Cardiac septum (tissue), 1 donor: ENCODE measurements at regions not wholly inside any gene's neighbourhood (a gene's known extent, or its start where the extent isn't known, plus 50 kb on each side); places are given as distances from the start of the nearest gene placed in this dataset.
"Not testable (repeated sequence)": the region's sequence is repeated elsewhere in the genome, so short reads cannot be mapped to it uniquely, and the experiment has no call there.

ENCODE experiments used
- DNase-seq: peaks from one replicate; pipeline ENCODE4 v3.0.0-alpha.2; 2020; ENCODE audit warnings: low spot score
- intact Hi-C: fragments of 100-400 bp; cut with DNase I; formaldehyde crosslinking; loops from one replicate; pipeline ENCODE4 v1.14.0; 2022
- donor health status: DM: no; HTN: no; CAD: no.

DNA sequence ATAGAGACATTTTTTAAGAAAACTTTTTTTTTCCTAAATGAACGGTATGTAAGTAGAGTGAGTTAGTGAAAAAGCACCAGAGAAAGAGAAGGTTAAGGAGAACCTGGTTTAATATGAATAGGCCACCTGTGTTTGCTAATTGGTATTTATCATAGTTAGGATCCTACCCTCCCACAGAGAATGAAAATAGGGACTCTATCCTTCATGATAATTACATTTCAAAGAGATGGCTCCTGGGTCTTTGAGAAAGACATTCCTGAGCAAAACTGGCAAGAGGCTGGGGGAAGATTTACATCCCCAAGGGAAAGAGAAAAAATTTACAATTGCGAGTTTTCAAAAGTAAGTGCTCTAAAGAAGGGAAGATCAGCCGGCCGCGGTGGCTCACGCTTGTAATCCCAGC lies 1284.5 kb downstream of the SLITRK1 start:
- no peak for DNase-seq
- intact Hi-C loops = no loop called here

- intact Hi-C loops = no loop called here
- DNase-seq = no peak
Measured at GRCh38 chr13:82593239-82593638, 1289.0 kb downstream of the SLITRK1 start.

GRCh38 chr13:82571653-82572052 lies 1310.6 kb downstream of the SLITRK1 start:
- intact Hi-C loops = no loop called here
- DNase-seq = no peak

GRCh38 chr13:82569581-82569980 lies 1312.7 kb downstream of the SLITRK1 start:
- intact Hi-C loops = no loop called here
- no peak for DNase-seq

DNA sequence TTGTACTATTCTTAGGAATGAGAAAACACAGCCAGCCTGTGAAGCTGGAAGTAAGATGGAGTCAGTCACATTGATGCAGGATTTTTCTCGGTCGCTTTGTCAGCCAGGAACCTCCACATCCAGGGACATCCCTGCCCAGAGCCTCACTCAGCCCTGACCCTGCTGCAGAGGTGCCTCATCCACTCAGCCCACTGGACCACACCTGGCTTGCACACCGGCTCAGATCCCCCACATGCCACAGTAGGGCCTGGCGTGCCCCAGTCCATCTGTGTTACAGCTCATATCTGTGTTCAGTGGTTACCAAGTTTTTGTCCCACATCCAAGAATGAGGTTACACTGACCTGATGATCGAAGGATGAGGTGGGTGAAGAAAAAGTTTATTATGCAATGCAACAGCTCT lies 1315.4 kb downstream of the SLITRK1 start:
- intact Hi-C loops = no loop called here

DNA sequence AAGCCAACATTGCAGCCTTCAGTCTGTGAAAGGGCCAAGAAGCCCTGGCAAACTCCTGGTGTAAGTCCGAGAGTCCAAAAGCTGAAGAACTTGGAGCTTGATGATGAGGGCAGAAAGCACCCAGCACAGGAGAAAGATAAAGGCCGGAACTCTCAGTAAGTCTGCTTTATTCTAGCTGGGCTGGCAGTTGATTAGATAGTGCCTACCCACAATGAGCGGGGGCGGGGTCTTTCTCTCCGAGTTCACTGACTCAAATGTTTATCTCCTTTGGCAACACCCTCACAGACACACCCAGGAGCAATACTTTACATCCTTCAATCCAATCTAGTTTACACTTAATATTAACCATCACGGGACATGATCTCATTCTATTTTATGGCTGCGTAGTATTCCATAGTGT lies 1317.1 kb downstream of the SLITRK1 start:
- DNase-seq = no peak
- intact Hi-C loops = no loop called here

More for the DNA sequence above, 1315.4 kb downstream of the SLITRK1 start:
- DNase-seq = no peak

GRCh38 chr13:82560889-82561288 lies 1321.4 kb downstream of the SLITRK1 start:
- no peak for DNase-seq
- intact Hi-C loops = no loop called here

GRCh38 chr13:82522872-82523271 lies 1359.4 kb downstream of the SLITRK1 start:
- intact Hi-C loops = no loop called here

GRCh38 chr13:82506805-82507414 lies 1375.4 kb downstream of the SLITRK1 start:
- intact Hi-C loops = no loop called here
- no peak for DNase-seq

More at GRCh38 chr13:82522872-82523271, 1359.4 kb downstream of the SLITRK1 start:
- no peak for DNase-seq

DNA sequence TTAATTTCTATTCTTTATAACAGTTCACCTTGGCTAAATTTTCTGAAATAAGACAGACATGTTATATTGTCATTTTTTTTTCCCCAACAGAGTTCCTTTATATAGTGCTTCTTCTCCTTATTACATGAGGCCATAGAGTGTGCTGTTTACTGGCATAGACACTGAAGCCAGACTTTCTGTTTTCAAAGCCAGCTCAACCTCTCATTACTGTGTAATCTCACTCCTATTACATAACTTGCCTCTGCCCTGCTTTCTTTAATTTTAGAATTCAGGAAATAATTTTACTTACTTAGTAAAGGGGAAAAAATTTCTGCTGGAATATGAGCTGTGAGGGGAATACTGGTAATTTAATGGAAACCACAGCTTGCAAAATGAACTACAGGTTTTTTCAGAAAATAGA lies 1380.4 kb downstream of the SLITRK1 start:
- intact Hi-C loops = no loop called here
- no peak for DNase-seq

DNA sequence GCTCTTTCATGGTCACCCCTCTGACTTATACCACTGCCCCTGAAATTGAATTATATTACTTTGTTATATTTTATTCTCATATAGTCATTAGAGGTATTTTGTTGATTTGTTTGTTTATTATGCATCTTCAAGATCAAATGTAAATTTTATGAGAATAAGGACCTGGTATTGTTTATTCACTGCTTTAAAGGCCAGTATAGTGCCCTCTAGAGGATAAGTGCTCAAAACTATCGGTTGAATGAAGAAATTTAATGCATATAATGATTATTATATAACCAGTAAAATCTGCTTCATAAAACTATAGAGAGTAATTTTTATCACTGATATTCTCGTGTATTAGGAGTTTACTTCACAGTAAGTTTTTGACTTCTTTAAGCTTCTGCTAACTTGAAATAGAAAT lies 1401.9 kb downstream of the SLITRK1 start:
- DNase-seq = no peak
- intact Hi-C loops = no loop called here

GRCh38 chr13:82477436-82477835 lies 1404.8 kb downstream of the SLITRK1 start:
- no peak for DNase-seq
- intact Hi-C loops = no loop called here

- intact Hi-C loops = no loop called here
- DNase-seq = no peak
Measured at GRCh38 chr13:82467626-82468025, 1414.6 kb downstream of the SLITRK1 start.

DNA sequence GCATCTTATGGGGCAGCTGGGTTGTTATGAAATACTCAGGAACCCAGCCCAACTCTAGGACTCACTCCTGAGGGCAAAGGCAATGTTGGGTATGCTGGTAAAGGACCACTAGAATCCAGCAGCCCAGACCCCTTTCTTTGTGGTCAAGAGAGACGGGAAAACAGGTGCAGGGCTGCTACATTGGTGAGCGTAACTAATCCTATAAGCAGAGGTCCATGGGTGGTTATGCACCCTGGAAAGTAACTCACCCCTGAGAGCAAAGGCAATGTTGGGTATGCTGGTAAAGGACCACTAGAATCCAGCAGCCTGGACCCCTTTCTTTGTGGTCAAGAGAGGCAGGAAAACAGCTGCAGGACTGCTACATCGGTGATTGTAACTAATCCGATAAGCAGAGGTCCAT lies 1422.7 kb downstream of the SLITRK1 start:
- DNase-seq, intact Hi-C loops: not testable (repeated sequence)

DNA sequence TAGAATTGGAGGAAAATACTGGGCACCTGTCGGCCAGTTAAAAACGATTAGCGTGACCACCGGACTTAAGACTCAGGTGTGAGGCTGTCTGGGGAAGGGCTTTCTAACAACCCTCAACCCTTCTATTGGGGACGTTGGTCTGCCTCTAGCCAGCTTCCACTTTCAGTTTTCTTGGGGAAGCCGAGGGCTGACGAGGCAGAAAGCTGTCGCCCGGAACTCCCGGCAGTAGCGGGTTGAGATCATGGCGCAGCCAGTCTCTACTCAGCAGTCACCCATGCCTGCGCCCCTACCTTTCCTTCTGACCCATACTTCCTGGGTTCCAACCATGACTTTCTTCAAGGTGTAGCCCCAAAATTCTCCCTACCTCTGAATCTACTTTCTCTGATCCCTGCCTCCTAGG lies 1424.1 kb downstream of the SLITRK1 start:
- intact Hi-C loops = no loop called here
- DNase-seq = no peak

- DNase-seq, intact Hi-C loops: not testable (repeated sequence)
Measured at GRCh38 chr13:82457548-82457947, 1424.7 kb downstream of the SLITRK1 start.

DNA sequence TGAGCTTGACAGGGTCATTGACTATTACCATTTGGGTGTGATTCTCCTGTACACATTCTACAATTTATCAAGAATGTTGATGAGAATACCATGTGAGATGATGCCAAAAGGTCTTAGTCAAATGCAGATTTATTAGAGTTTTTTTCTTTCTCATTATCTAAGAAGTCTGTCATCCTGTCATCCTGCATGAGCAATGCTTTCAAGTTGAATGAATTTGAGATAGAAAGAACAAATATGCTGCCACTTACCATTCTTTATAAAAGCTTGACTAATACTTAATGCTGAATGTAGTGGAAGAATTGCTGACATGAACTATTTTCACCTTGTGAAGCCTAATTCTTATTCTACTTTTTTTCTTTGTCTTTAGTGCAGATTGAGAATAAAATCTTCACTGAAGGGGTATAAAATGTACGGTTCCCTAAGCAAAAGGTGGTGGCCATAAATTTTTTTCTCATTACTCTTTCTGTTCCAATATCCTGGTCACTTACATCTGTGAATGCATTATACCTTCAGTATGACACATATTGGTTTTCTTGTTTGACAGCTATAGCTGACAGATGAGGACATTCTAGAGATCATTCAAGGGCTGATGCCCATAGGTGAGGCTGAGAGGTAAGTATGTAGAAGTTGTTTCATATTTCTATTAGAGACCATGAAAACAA lies 1434.7 kb downstream of the SLITRK1 start:
- DNase-seq = no peak
- intact Hi-C loops = no loop called here

DNA sequence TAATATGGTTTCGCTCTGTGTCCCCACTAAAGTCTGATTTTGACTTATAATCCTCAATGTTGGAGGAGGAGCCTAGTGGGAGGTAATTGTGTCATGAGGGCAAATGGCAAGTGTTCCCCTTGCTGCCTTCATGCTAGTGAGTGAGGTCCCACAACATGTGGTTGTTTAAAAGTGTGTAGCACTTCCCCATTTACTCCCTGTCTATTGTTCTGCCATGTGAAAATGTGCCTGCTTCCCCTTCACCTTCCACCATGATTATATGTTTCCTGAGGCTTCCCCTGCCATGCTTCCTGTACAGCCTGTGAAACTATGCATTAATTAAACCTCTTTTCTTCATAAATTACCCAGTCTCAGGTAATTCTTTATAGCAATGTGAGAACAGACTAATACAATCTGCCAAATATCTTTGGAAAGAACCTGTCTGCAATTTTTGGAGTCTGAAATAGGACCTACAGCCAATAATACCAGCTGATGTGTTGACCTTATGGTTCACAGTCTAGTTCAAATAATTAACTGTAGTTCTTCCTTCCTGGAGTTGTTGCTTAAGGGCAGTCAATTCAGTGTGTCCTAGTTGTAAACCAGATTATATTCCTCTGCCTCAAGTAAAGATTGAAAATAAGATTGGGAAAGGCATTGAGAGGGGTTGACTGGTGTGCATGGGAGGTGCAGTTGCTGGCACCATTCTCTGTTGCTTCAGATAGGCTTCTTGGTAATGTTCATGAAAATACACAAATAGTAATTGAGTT lies 1442.9 kb downstream of the SLITRK1 start:
- no peak for DNase-seq
- intact Hi-C loops = no loop called here

DNA sequence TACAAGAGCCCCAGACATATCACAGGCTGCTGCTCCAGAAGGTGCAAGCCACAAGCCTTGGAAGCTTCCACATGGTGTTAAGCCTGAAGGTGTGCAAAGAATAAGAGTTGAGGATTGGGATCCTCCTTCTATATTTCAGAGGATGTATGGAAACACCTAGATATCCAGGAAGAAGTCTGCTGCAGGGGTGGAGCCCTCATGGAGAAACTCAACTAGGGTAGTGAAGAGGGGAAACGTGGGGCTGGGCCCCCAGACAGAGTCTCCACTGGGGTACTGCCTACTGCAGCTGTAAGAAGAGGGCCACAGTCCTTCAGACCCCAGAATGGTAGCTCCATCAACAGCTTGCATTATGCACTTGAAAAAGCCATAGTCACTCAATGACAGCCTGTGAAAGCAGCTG lies 1444.0 kb downstream of the SLITRK1 start:
- intact Hi-C loops = no loop called here
- no peak for DNase-seq

DNA sequence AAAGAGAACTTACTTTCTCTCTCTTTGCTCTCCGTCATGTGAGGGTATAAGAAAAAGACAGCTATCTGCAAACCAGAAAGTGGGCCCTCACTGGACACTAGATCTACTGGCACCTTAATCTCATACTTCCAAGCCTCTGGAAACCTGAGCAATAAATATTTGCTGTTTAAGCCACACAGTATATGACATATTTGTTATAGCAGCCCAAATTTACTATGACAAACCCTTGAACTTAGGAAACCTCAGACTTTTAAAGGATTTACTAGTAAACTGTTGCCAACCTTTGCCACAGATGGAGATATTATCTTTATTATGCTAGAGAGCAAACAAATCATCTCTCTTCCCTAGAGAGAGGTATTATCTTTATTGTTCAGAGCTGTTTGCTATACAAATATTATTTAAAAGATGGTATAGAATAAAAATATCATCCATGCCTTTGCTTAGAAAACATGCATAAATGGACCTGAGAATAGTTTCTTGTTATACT lies 1446.1 kb downstream of the SLITRK1 start:
- DNase-seq = no peak

DNA sequence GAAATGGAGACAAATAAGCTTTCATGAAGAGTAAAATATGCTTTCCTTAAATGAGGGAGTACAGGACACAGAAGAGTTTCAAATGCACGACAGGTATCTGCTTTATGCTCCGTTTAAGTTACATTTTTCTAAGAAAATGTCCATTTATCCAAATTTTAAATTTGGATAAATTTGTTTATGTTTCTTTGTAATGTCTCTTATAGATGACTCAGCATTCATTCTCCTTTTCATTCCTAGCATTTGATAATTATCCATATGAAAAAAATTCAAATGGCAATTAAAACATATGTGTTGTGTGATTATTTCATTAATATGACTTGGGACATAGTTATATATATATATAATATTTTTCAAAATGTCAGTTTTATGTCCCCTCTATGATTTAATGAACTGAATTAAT lies 1449.3 kb downstream of the SLITRK1 start:
- DNase-seq = no peak
- intact Hi-C loops = no loop called here

More for the DNA sequence above, 1446.1 kb downstream of the SLITRK1 start:
- intact Hi-C loops = no loop called here
